ENCODE measurements at regions not wholly inside any gene's neighbourhood (a gene's known extent, or its start where the extent isn't known, plus 50 kb on each side); places are given as distances from the start of the nearest gene placed in this dataset.
A peak's percentile ranks its signal among the peaks of the same experiment; 100 is the strongest.

DNA sequence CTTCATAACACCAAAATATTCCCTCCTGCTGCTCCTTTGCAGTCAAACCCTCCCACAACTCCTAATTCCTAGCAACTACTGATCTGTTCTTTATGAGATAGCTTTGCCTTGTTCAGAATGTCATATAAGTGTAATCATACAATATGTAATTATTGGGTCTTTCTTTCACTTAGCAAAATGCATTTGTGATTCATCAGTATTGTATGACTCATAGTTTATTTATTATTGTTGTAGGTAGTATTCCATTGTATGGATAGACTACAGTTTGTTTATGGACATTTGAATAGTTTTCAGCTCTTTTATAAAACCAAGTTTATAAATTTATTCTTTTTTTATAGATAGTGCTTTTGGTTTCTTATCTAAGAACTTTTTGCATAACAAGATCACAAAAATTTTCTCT, 468.2 kb upstream of the KIF2A start:
- no peak for DNase-seq

DNA sequence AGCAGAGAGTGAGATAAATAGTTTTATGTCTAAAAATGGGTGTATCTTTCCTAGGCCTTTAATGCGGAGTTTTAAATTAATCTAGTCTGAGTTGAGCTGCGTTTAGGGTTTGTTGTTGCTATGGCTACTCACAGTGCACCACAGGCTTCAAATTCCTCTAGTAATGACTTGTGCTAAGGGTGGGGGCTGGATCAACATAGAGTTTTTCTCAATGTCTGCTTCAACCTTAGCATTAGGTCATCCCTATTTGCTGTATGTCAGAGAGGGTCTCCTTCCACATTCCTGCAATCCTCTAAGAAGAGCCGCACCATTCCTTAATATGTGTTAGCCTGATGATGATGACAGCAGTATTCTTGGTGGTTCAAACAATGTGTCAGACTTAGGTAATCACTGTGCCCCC, 465.6 kb upstream of the KIF2A start:
- no peak for DNase-seq

DNA sequence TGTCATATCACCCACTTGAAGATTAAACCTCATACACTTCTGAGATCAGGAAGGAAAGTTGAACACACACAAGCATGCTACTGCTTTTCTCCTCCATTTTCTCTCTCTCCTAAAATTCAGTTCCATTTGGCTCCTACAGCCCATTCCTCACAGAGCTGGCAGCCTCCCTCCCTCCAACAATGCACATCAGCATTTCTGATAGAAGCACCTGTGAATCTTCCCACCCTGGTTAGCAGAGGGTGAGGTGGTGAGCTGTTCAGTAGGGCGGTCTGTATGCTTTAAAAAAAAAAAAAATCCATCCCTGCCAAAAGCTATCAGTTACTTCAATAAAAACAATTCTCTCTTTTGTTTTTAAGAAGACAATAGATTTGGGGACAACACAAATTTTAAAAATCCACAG, 463.2 kb upstream of the KIF2A start:
- no peak for DNase-seq

DNA sequence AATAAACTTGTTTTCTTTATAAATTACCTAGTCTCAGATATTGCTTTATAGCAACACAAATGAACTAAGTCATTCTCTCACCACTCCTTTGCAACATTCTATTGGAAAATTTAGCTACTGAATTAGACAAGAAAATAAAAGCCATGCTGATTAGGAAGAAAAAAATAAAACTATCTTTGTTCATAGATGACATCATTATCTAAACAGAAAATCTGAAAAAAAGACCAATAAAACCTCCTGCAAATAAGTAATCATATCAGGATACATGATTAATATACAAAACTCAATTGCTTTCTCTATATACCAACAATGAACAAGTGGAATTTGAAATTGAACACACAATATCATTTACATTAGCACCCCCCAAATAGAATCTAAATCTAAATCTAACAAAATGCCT, 455.3 kb upstream of the KIF2A start:
- DNase-seq: no peak

DNA sequence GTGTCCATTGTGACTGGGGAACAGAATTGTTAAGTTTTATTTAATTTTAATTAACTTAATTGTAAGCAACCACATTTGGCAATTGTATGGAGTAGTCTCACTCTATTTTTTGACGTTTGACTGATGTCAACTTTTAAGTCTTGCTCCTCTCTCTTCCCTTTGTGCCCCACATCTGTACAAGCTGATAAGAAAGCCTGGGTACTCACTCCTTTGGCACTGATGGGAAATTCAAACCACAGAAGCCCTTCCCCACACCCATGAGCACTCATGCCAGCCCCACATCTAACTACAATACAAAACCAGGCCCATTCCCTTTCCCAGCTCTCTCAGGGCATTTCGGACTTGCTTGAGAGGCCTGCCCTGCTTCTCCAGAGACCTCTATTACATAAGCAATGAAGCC, 451.5 kb upstream of the KIF2A start:
- DNase-seq: no peak

DNA sequence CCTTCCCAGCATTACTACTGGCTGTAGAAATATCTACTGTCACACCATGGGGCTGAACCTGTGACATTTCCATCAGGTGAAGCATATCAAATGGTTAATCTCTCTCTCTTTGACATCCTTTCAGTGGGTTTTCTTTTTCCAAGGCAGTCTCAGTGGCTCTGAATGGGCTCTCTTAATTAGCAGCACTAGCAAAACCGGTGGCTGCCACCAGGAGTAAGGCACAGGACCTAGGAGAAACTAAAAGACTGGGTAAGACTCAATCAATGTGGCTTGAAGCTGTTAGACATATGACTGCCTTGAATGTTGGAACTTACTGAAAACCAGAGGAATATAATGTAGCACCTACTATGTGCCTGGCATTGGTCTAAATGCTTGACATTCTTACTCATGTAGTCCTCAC, 445.0 kb upstream of the KIF2A start:
- DNase-seq: no peak

DNA sequence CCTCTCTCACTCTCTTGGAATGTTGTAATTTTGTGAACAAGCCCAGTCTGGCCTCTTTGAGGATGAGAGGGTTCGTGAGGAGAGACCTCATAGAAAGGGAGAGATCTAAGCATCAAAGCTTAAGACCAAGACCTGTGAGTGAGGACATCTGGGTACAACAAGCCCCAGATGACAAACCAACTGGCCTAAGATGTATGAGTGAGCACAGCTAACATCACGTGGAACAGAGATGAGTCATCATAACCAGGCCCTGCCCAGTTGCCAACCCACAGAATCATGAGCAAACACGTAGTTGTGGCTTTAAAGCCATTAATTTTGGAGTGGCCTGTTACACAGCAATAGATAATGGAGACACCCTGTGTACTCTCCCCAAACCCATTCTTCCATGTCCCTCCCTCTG, 439.1 kb upstream of the KIF2A start:
- peak in 1 of 5 donors; percentile 4 for DNase-seq

DNA sequence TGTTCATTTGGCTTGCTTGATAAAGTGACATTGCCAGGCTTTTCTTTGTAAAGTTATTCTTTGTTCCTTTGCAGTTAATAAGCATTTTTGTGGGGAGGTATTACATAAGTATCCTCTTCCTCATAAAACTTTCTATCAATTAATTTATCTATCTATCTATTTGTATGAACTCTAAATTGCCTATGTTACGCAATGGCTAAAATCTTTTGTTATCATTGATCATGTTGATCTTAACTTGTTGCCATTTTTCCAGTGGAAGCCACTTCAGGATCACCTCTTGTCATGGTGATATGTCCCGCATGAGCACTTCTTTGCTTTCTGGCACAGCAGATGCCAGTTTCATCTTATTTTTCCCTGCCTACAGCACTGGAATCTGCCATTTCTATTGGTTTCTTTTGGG, 436.7 kb upstream of the KIF2A start:
- DNase-seq: no peak

DNA sequence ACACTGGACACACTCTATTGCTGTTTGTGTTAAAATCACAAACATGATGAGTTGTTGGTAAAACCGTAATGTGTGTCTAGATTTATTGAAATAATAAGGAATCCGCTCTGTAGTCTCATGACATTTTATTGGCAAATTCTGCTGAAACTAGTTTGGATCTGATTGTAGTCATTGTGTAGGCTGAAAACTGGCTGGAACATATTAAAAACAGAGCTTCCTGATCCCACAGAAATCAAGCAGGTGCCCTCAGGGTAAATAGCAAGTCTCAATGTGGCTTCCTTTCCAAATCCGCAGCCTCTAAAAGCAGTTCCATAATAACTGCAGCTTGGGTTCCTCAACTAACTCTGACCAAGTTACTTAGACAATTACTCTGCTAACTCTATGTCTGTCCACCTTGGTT, 427.5 kb upstream of the KIF2A start:
- no peak for DNase-seq

DNA sequence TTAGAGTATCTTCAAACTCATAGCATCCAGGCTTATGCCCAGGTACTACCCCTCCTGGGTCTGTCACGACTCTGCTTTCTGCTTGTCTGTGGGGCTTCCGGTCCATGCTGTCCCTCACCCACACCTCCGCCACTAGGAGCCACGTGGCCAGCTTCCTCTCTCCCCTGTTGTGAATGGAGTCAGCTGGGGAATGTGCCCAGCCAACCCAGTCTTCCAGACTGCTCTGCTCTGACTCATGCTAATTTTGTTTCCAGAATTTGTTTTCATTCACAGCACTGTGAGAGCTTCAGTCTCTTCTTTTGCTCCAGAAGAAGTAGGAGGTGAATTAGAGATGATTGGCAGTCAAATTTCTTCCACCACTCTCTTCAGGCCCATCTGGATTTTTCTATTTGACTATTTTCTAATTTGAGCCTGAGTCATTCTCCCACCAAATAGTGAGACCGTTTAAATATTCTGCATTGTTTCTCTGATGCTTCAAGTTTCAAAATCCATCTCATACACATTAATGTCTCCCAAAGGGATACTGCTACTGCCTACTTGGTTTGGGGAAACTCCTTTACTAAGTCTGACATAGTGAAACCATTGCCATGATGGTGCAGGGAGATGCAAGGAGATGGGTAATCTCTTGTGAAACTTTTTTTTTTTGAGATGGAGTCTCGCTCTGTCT, 424.1 kb upstream of the KIF2A start:
- no peak for DNase-seq

DNA sequence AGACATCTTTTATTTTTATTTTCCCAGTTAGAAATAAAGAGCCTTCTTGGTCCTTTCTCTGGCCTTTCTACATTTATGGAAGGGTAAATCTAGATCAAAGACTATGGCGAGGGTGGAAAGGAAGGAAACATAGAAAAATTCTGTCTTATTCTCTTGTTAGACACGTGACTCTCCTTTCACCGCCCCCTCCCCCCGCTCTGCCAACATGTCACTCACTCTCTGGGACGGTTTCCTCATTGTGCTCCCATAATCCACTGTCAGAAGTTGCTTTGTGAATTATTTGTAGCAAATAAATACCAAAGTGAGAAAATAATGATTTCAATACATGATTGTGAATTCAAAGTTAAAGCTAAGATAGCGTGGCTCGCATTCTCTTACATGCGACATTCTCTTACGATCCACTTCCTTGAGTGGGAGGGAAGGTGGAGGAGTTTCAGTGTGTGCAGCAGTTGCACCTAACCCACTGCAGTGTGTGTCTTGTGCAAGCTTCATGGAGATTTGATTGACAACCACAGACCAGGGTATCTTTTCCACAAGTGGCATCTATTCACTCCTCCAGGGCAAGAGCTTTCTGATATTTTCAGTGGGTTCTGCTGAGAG, 423.0 kb upstream of the KIF2A start:
- no peak for DNase-seq

DNA sequence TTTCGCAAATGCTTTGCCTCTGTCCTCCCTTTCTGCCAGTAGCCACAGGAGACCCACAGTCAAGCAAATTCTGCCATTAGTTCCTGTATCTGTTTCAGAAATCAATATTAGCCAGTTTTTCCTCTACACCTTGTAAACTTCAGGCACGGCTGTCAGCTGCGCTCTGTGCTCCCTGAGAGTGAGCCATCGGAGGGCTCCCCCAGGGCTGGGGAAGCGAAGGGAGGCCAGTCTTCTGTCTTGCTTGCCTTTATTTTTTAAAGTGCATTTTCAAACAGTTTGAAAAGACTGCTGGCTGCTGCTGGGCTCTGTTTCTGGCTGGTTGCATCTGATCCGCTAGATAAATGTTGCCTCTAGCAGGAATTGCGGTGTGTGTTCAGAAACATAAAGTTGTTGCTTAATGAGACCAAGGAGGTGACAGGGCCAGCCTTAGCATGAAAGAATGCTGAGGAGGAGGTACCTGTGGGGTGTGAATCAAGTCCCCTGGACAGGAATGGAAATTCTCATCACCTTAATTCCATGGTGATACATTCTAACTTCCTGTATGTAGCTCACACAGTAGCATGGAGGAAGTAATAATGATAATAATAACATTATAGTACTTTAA, 421.7 kb upstream of the KIF2A start:
- DNase-seq: no peak

DNA sequence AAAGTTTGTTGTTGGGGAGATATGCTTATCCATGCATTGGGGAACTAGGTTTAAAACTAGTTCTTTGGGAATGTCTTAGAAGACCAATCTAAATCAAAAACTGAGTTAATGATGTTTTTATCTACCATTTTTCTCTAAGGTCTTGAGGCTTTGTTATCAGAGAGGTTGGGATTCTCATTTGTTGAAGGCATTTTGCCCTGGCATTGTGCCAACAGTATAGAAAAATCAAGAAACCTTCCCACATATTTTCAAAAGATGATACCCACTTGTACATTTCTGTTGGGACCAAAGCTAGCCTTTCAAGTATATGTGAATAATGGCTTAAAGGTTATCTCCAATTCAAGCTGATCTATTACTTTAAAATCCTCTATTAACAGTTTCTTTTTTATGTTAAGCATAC, 419.8 kb upstream of the KIF2A start:
- no peak for DNase-seq

DNA sequence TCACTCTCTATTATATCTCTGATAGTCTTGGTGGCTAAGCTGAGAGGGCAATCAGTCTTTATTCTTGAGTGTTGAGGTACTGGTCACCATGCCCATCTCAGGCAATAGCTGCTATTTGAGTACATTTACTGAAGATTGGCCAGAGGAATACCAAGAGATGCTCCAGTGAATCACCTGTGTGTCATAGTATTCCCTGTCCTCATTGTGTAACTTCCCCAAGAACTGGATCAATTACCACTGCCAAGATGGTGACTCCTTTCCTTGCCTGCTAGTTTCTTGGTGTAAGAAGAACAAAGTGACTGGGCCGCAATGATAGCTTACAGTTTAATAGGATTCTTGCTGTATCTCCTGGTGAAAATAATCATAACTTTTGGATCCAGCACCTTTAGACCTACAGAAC, 418.7 kb upstream of the KIF2A start:
- DNase-seq: no peak

DNA sequence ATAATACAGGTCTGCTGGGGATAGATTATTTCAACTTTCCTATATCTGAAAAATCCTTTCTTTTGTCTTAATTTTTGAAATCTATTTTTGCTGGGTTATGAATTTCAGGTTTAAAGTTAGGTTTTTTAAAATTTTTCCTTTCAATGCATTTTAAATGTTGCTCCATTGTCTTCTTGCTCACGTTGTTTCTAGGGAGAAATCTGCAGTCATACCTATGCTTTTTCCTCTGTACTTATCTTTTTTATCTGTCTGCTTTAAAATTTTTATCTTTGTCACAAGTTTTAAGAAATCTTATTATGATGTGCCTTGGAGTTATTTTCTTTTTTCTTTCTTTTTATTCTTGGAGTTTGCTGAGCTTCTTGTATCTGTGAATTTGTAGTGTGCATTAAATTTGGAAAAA, 412.0 kb upstream of the KIF2A start:
- no peak for DNase-seq

DNA sequence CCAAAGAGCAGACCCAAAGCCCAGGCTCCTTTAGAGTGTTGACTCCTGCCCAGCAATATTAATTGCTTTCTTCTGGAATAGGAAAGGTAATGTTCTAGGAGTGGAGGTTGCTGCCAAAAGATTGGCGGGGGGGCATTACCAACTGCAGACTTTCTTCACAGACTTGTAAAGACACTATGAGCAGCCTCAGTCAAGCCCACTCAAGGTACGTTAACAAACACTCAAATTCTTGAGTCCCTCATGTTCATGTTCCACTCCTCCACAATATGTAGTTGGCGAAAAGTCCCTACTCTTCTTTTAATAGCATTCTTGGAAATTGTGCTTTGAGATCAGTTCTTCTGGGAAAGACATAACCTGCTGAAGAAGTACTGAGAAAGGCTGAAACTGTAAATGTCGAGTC, 409.2 kb upstream of the KIF2A start:
- no peak for DNase-seq

DNA sequence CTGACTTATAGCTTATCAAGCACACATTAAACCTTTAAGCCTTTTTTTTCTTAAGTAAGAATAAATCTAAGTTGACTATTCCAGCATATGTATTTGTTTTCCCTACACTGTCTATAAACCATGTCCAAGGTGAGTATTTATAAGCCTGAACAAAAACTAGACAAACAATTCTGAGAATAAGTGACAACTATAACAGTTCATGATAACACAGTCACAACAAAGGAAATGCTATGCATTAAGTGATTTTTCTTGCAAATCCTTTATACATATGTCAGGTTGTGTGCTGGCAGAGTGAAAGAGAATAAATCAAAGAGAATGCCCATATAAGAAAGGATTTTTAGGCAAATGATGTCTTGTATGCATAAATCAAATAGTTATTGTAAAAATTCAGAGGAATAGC, 408.8 kb upstream of the KIF2A start:
- DNase-seq: no peak

DNA sequence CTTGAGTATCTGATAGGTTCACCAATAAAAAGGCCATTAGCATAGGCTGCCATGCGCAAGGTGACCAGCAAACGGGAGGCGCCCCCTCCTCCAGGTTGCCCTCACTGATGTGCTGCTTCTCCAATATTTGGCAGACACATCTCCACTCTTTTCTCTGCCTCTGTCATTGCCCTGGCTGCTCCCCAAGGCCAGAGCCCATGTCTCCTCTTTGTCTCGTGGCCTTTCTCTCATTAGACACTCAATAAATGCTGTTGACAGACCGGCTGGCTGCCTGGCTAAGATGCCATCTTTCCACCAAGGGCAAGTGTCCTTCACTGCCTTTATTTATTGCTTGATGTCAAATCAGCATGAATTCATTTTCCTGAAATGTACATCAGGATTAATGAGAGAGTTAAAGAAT, 404.0 kb upstream of the KIF2A start:
- no peak for DNase-seq

DNA sequence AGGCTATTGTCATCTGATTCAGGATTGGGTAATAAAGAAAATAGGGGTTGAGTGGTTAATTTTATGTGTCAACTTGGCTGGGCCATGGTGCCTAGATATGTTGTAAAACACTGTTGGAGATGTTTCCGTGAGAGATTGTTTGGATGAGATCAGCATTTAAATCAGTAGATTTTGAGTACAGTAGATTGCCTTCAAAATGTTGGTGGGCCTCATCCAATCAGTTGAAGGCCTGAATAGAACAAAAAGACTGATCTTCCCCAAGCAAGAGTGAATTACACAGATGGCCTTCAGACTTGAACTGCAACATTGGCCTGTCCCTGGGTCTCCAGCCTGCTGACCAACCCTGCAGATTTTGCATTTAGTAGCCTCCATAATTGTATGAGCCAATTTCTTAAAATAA, 401.3 kb upstream of the KIF2A start:
- no peak for DNase-seq

DNA sequence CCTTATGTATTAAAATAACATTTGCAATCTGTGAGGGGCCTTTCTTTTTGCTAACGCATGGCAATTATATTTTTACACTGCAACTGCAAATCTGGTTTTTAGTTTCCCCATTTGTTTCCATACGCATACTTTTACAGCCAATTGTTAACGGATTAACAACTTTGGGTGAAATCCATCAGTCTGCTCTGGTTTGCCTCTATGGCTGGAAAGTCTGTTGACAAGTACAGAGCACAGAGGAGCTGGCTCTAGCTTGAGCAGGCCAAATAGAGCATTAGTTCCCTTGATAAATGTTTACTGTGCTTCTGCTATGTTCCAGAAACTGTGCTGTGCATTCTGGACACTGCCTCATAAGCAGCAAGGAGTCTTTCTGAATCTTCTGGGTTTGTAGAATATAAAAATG, 400.4 kb upstream of the KIF2A start:
- DNase-seq: no peak

DNA sequence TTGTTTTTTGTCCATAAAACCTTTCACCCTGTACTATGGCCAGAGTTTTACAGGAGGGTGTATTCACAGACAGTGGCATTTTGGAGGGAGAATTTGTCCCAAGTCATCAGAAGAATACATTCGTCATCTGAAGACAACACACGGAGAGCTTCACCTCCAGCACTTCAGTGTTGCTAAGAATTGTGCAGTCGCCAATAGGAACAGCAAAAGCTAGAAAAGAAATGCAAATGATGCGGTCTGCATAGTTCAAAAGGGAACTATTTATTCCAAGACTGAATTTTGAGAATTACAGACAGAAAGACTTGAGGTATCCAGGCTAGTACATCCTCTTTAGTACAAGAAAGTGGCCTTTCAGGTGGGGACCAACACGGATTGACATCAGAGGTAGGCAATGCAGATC, 399.2 kb upstream of the KIF2A start:
- DNase-seq: no peak

DNA sequence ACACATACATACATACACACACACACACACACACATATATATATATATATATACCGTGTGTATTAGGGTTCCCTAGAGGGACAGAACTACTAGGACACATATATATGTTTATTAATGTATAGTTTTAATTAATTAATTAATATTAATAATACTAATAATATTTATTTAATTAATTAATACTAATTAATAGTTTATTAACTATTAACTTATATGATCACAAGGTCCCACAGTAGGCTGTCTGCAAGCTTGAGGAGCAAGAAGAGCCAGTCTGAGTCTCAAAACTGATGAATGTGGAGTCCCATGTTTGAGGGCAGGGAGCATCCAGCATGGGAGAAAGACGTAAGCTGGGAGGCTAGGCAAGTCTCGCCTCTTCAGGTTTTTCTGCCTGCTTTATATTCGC, 398.0 kb upstream of the KIF2A start:
- no peak for DNase-seq

DNA sequence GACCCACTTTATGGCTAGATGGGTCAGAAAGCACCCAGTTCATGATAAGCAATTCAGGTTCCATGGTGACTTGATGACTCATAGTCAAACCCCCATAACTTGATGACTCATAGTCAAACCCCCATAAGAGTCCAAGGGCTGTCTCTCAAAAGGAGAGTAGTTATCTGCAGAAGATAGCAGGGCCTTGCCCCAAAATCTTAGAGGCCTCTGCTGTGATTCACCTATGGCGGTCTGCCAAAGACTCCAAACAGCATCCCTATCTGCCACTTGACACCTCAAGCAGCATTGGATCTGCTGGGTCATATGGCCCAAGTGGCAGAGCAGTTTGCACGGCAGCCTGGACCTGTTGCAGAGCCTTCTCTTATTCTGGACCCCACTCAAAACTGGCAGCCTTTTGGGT, 395.2 kb upstream of the KIF2A start:
- DNase-seq: no peak

DNA sequence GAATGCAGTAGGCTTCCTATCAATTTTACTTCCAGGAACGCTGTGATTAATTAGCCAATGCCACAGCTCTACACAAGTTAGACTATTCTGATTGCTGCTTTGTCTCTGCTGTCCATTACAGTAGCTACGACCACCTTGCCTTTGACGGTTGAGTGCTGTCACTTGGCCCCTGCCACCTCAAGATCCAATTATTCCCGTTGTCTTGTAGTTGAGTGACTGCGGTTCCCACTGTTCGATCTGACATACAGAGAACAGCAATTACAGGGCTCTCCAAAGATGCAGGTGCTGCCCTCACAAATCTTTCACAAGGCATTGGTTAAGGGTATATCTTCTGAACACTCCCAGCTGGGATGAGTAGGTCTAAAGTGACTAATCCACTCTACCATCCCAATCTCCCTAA, 393.4 kb upstream of the KIF2A start:
- no peak for DNase-seq

DNA sequence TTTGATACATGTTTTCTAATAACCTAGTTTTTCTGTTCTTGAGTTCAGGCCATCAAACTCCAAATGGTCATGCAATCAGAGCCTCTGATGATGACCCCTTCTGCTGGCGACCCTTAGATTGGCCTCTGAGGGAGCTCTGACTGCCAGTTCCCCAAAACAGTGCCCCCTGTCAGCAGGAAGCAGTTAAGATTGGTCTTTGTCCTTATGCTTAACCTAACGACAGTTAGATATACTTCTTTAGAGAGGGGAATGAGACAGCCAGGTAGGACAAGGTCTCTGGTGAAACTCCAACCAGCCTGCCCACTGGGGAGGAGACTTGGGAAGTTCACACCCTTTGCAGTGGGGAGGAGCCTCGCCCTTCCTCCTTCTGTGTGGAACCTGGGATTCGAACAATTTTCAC, 390.4 kb upstream of the KIF2A start:
- DNase-seq: no peak

All from T-helper 1 cell (primary cell).